BJ (cell line): ENCODE measurements at regions not wholly inside any gene's neighbourhood (a gene's known extent, or its start where the extent isn't known, plus 50 kb on each side); places are given as distances from the start of the nearest gene placed in this dataset.

Experiments
- CTCF ChIA-PET: fragments of 350-600 bp; formaldehyde crosslinking; extraction: SDS; loops from one replicate; lab custom pipeline; 2021; ENCODE audit warnings: antibody characterized with exemption, inconsistent platforms; lab: Yijun Ruan, JAX
- POLR2A ChIA-PET: fragments of 300-600 bp; sonication (Branson Sonifier 250); formaldehyde crosslinking; extraction: SDS; loops from one replicate; lab custom pipeline; 2021; ENCODE audit warnings: antibody characterized with exemption; lab: Charles Lee
- DNase-seq: peaks from one replicate; pipeline ENCODE4 v3.0.0-alpha.2; 2011; ENCODE audit warnings: low read depth
- H3K27me3 ChIP-seq: 2 replicates; pipeline ENCODE4 v1.6.0; 2011; ENCODE audit warnings: low read length; ENCODE audit not compliant: control insufficient read depth, insufficient read depth
- H3K36me3 ChIP-seq: 2 replicates; pipeline ENCODE4 v1.5.1; 2011; ENCODE audit warnings: low read length; ENCODE audit not compliant: control insufficient read depth, insufficient read depth
- H3K4me3 ChIP-seq: 2 replicates; pipeline ENCODE4 v1.5.1; 2011; ENCODE audit warnings: low read depth, mild to moderate bottlenecking, control low read depth, low read length
- CTCF ChIP-seq: IDR thresholded peaks from 2 replicates; pipeline ENCODE4 v1.5.1; 2011; ENCODE audit warnings: low read depth, mild to moderate bottlenecking, control low read depth, inconsistent platforms, low read length, moderate library complexity; ENCODE audit not compliant: insufficient read depth

DNA sequence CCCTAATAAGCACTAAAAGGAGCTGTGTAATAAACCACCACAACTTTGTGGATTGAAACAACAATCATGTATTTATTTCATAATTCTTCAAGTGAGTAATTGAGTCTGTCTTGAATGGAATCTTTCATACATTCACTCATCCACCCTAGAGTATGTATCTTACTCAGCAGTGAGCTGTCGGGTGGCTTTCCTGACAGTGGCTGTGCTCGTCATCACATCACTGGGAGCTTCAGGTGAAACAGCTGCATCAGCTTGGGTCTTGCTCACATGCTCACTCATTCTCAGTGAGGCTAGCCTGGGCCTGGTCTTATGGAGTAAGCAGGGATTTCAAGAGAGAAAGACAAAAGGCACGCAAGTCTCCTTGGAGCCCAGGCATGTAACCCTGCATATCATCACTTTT, 271.4 kb downstream of the POM121L12 start:
- CTCF ChIA-PET: no interaction called here

DNA sequence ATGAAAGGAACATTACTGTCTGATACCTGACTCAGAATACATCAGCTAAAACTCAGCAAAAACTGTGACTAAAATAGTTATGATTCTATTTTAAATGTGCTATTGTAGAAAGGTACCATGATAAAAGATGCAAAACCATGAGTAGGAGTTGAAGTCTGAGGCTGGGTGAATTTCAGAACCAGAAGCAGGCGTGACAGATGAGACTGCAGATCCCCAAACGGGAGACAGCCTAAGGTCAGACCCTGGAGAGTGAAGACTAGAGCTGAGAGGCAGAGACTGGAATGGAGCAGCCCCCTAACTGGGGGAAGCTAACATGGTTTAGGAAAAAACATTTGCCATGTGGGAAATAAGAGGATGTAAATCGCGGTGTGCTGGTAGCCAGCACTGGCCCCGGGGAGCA, 275.8 kb downstream of the POM121L12 start:
- no peak overlapping the region for H3K4me3 ChIP-seq
- H3K36me3 ChIP-seq: no peaks in the 10 kb centered on the region
- ChIA-PET CTCF (no interaction called here), POLR2A (no interaction called here)
- no peak for TF ChIP-seq CTCF
- DNase-seq: no peak
- no peaks in the 10 kb centered on the region for H3K27me3 ChIP-seq

More for the DNA sequence above, 271.4 kb downstream of the POM121L12 start:
- Histone ChIP-seq H3K27me3 (no peaks in the 10 kb centered on the region), H3K36me3 (no peaks in the 10 kb centered on the region), H3K4me3 (no peak overlapping the region)
- no peak for DNase-seq
- POLR2A ChIA-PET: no interaction called here
- TF ChIP-seq CTCF: no peak

GRCh38 chr7:53315981-53316380, 280.5 kb downstream of the POM121L12 start:
- no peak for TF ChIP-seq CTCF
- H3K4me3 ChIP-seq: no peak overlapping the region
- H3K36me3 ChIP-seq: no peaks in the 10 kb centered on the region
- ChIA-PET CTCF (no interaction called here), POLR2A (no interaction called here)
- no peaks in the 10 kb centered on the region for H3K27me3 ChIP-seq
- no peak for DNase-seq

GRCh38 chr7:53318566-53318965, 283.1 kb downstream of the POM121L12 start:
- POLR2A ChIA-PET: no interaction called here

DNA sequence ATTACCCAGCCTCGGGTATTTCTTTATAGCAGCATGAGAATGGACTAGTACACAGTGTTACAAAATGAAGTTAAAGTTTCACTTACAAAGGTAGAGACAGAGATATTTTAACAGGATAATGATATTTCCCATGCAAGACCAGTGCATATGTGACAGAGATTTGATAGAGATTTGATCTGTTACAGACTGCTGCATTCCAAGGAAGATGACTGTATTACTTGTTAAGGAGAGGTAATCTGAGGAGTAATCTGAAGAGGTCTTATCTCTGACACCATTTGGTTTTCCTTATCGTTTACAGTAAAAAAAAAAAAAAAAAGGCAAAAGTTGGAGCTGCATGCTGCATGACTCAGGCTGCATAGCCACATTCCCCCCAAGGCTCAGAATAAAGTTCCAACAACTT, 289.6 kb downstream of the POM121L12 start:
- POLR2A ChIA-PET: no interaction called here
- CTCF ChIA-PET: no interaction called here

More at GRCh38 chr7:53318566-53318965, 283.1 kb downstream of the POM121L12 start:
- no peak for TF ChIP-seq CTCF
- Histone ChIP-seq H3K4me3 (no peak overlapping the region), H3K36me3 (no peaks in the 10 kb centered on the region), H3K27me3 (no peaks in the 10 kb centered on the region)
- CTCF ChIA-PET: no interaction called here
- no peak for DNase-seq

More for the DNA sequence above, 289.6 kb downstream of the POM121L12 start:
- H3K27me3 ChIP-seq: no peaks in the 10 kb centered on the region
- TF ChIP-seq CTCF: no peak
- no peak overlapping the region for H3K4me3 ChIP-seq
- no peaks in the 10 kb centered on the region for H3K36me3 ChIP-seq
- no peak for DNase-seq
